B cell (primary cell): ENCODE measurements at regions not wholly inside any gene's neighbourhood (a gene's known extent, or its start where the extent isn't known, plus 50 kb on each side); places are given as distances from the start of the nearest gene placed in this dataset.

ENCODE experiments used
- CTCF ChIP-seq: fragments of 200-600 bp; IDR thresholded peaks from one replicate; pipeline ENCODE4 v1.8.0; 2022; ENCODE audit warnings: antibody characterized with exemption, mild to moderate bottlenecking
- EZH2 ChIP-seq: IDR thresholded peaks from 2 replicates; pipeline ENCODE4 v1.6.1; 2012; ENCODE audit warnings: borderline replicate concordance, low read depth, mild to moderate bottlenecking, moderate library complexity, low read length; ENCODE audit not compliant: insufficient read depth, poor library complexity, severe bottlenecking

GRCh38 chr18:22514655-22515054 is 96.9 kb upstream of the CTAGE1 start:
- TF ChIP-seq CTCF = no peak
- no peak for TF ChIP-seq EZH2
